ENCODE measurements at regions not wholly inside any gene's neighbourhood (a gene's known extent, or its start where the extent isn't known, plus 50 kb on each side); places are given as distances from the start of the nearest gene placed in this dataset.

DNA sequence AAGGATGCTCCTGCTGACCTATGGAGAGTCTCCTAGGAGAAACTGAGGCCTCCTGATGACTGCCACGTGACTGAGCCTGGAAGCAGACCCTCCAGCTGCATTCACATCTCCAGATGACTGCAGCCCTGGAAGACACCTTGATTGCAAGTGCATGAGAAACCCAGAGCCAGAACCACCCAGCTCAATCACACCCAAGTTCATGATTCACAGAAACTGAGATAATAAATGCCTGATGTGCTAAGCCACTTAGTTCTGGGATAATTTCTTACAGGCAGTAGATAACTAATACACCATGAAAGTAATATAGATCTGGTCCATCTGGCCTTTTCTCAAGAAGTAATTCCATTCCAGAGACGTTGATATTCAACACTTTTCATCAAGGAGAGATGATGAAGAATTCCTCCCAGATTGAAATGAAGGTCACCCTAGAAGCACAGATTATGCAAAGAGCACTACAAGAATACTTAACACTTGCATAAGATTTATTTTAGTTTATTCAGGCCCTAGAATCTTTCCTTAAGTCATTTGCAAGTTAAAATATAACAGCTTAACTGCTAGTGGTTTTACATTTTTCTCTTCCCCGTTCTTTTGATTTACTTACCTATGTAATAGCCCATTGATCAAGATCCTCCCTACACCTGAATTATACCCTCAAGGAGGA, 208.2 kb upstream of the INHBA start:
- no peak for DNase-seq

DNA sequence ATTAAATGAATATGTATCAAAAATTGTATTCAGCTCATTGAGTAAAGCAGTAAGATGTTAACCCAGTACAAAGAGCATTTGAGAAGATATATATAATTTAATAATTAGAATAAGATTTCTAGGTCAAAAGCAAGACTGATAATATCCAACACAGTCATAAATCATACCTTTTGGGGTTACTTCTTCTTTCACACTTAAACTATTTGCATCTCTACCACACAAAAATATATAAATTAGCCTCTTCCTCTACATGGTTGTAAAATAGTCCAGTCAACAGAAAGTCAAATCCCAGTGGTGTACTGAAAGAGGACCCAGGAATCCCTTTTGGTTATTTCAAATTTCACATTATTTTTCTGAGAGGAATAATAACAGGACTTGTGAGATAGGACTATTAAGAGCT, 204.6 kb upstream of the INHBA start:
- DNase-seq, result no peak

DNA sequence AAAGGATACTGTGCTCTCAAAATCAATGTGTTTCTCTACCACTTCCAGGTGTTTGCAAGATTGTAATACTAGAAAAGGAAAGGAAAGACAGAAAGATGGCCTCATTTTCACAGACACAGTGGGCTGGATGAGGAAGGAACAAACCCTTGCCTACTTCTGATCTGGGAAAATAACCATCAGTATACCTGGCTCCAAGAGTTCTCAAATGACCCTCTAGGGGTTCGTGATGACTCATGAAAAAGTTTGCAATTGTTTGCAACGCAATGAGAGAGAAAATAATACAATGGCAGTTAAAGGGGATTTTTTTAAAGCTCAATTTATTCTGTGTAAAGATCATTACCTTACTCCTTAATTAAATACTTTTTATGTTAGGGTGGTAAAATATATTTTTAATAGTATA, 197.6 kb upstream of the INHBA start:
- no peak for DNase-seq

DNA sequence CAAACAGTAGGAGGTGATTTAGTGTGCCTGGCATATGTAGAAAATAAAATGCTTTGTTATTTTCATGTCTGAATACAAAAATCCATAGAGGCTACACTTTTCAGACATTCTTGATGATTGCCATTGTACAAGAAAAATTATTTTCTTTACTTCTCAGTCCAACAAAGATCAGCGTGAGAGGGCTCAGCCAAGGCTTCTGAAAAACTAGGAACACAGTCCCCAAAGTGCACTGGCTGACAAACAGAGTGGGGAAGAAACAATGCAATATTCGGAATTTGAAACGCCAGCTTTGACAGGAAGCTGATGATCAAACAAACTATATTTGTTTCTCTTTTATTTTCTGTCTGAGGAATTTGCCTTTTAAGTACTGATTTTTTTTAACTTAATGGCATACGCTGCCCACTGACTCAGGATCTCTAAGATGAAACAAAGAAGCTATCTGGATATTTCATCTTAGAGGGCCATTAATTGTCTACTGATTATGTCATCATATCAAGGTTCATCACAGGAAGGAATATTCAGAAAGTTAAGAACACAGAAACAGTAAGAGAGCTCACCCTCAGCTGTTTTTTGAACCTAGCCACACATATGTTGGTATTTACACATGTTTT, 197.0 kb upstream of the INHBA start:
- no peak for DNase-seq

DNA sequence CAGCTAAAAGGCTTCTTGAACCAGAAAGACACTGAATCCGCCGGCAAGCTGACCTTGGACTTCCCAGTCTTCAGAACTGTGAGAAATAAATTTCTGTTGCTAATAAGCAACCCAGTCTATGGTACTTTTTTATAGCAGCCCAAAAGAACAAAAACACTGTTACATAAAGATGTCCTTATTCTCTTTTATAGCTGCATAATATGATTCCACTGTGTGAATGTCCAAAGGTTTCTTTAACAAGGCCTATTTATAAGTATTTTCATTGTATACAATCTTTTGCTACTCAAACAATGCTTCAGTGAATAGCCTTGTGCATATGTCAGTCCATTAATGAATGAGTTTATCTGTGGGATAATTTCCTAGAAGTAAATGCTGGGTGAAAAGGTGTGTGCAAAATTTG, 190.8 kb upstream of the INHBA start:
- DNase-seq, result no peak

DNA sequence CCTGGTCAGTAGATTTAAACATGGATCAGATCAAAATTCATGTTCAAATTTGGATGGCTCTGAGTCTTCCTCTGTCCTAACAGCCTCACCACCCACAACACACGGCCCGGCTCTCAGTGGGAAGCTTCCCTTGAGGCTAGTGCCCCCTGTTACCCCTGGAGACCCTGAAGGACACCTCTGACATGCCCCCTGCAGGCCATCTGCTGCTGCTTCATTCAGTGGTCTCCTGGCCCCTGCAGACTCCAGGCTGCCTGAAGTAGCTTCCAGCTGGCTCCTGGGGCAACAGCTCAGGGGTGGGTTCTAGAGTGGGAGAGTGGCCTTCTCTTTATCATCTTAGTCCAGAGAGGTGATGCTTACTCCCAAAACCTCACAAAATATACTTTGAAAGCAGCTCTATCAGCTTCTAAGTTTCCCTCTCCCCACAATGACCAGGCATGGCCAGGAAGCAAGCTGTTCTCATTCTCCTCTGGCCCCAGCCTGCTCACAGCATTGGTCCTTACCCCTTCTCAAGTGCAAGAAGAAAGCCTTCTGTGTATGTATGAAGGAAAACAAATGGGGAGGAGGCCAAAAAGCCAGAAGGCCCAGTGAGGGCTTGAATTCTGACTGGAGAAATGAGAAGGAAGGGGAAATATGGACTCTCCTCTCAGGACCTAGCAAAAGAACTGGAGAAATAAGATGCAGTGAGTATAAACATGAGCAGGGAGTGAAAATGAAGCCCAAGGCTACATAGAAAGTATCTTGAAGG, 189.6 kb upstream of the INHBA start:
- no peak for DNase-seq

DNA sequence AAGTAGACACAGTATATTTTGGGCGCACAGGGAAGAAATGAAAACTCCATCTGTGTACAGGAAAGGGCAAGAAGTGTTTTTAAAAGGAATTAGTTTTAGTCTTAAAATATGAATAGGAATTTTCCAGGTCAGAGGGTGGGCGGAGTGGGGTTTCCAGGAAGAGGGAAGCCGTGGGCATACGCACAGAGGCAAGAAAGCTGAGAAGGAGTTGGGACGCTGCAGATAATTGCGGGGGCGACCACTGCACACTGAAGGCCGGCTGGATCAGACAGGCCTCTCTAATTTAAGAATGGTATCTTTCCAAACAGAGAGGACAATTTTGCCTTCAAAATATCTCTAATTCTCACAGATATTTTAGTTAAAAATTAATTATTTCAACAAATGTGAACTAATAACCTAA, 189.1 kb upstream of the INHBA start:
- DNase-seq, result no peak

DNA sequence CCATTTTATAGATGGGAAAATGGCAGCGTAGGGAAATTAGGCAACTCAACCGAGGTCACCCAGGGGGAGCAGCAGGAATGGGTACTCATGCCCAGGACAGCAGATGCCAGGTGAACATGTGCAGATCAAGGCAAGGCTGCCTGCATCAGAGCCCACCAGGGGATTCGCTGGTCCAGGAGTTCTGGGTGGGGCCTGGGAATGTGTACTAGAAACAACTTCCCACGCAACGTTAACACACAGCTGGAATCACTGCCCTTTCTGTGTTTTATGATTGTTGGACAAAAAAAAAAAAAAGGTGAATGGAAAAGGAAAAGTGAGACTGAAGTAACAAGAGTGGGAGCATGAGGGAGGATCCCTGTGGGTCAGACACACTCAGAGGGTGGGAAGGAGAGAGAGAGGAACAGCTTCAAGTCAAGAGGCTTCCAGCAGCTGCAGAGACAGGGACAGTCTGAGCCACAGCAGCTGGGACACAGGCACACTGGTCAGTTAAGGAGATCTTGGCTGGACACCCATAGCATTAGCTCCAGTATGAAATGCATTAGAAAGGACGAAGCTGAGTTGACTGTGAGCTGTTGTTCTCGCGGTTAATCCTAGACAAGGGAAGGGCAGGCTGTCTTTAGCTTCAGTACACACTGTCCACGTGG, 187.9 kb upstream of the INHBA start:
- DNase-seq, result no peak

DNA sequence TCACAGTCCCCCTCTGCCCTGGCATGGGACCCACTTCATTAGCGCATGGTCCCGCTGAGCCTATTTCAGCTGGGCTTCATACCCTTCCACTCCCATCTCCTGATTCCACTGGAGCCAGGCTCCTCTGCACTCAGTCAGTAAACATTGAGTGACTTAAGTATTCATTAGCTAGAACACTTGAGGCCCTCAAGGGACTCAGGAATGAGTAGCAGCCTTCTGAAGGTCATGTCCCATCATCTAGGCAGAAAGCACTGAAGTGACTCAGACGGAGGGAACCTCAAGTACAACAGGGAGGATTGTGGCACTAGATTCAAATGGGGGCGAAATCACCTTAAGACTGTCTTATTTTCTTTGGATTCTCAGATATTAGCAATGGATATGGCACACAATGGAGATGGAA, 186.6 kb upstream of the INHBA start:
- no peak for DNase-seq

DNA sequence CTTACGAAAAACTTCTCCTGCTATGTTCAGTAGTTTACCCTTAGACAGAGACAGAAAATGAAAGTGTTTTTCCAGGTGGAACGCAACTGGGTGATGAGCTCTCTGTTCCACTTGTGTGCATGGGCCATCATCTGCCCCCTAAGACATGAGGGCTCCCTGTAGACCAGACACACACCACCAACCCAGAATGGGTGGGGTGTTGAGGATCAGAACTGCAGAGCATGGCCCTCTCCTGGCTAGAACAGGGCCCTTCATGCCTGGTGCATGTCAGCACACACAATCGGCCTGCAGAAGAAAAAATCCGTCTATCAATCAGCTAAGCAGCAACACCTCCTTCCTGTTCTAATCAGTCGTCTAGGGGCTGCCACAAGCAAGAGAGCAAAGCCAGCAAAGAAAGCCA, 186.2 kb upstream of the INHBA start:
- DNase-seq, result no peak

DNA sequence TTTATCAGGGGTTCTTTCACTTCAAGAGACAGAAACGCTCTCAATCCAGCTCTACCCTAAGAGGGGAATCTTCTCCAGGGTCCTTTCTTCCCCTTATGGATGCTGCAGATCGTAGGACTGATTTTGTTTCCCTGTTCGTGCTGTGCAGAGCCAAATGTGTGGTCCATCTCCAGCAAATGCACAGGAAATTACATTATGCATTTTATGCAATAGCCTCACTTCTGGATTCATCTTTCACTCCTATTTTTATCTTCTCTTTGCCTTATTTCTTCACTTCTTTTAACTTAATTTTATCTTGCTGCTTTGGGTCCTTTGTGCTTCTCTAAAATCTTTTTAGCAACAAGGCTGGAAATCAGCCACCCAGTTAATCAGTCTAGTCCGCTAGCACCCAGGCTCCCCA, 184.5 kb upstream of the INHBA start:
- DNase-seq, result no peak

DNA sequence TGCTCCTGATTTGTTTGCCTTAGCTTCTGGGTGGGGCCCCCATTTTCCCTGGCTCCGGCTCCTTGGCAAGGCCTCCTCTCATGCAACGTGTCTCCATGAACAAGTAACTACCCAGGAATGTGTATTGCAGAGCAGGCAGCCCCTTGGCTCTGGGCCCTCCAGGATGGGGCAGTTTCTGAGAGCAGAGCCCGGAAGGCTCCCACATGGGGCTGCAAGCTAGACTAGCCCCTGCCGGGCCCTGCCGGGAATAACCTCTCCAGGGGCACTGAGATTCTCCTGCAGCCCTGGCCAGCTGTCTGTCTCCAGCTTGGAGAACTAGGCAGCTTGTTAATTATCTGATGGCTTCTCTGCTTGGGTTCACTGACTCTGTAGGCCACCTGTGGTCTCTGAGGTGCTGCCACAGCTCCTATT, 184.0 kb upstream of the INHBA start:
- DNase-seq, result no peak

DNA sequence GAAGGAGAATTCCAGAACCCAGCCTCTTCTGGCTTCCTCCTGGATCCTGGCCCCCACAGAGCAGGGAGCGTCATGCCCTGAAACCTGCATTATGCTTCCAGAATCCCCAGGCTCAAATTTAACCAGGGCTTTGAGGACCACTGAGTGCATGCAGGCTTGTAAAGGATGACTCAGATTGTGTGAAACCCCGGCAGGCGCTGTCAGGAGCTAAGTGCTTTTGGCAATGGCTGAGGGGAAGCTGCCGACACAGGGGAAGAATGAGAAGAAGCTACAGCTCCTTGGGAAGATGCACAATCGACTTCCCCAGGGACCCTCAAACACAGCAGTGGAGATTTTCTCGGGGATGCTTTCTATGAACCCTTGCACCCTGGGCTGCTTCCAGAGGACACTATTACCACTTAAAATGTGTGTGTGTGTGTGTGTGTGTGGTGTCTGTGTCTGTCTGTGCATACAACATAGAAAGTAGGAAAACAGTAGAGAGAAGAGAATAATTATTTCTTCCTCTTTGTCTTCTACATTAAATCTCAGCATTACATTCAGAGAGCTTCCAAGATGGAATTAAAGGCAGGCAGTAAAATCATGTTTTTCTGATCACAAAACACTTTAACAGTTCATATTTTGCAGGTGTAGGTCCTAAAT, 183.5 kb upstream of the INHBA start:
- no peak for DNase-seq

DNA sequence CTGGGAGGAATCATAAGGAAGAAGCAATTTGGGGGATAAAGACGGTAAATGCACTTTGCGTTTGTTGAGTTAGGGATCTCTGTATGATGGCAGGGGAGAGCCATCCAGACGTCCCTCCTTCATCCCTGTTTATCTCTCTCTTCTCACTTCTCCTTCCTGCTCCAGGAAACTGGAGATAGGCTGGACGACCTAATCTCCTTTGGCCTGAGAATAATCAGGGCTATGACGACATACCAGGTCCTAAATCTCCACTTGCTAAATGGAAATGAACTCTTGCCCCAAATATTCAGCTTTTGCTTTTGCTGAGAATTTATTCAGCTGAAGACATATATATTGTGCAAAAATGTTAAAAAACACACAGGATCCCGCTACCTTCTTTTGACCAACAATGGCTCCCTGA, 182.9 kb upstream of the INHBA start:
- DNase-seq, result no peak

DNA sequence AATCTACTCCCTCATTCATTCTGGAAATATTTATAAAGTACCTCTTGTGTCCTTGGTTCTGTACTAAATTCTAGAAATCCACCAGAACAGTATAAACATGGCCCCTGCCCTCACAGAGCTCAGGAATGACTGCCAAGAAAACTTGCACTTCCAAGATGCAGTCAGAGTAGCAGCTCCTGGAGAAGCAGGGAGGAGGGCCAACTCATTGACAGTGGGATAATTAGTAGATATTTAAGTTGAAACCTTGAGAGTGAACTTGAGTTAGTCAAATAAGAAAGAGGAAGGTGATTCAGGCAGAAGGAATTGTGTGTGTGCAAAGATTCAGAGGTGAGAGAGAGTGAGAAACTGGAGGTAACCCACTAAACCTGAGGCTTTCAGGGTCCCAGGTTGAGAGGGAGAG, 182.2 kb upstream of the INHBA start:
- DNase-seq, result no peak

DNA sequence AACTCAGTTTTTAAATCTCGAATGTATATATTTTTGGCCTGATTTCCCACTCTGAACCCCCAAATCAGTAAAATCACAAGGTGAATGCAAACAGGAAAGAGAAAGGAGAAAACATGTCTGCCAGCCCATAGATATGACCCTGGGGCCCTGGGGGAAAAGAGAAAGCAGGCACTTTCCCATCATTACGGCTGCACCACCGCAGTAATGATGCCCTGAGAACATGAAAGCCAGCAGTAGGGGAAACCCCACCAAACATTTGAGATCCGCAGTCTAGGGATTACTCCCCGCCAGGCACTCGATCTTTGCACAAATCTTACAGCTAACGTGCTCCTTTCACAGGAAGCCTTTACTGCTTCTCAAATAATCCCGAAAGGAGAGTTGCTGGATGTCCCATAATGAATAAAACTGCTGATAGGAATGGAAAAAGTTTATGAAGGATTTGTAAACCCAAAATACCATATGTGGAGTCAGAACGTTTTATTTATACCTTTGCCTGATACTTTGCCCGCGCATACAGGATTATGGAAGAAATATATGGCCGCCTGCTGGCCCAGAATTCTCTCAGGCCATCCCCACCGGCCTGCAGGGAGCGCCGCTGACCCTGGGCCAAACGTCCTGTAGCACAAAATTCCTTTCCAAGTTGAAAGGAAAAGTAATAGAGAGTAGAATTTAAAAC, 180.0 kb upstream of the INHBA start:
- DNase-seq, result no peak

DNA sequence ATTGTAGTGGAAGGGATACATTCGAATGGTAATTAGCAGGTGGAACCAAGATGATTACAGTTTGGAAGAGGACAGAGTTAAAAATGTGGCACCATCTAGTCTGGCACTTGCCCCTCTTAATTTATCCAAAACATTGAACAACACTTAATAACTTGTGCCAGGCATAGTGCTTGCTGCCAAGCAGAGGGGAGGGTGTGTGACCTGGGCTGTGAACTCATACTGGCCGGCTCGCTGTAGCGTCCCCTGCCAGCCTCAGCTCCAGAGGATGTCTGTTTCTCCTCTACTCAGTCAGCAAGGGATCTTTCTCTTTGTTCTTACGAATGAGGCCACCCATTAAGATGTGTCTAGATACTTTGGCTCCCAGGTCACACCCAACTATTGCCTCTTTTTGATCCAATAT, 179.4 kb upstream of the INHBA start:
- DNase-seq, result no peak

DNA sequence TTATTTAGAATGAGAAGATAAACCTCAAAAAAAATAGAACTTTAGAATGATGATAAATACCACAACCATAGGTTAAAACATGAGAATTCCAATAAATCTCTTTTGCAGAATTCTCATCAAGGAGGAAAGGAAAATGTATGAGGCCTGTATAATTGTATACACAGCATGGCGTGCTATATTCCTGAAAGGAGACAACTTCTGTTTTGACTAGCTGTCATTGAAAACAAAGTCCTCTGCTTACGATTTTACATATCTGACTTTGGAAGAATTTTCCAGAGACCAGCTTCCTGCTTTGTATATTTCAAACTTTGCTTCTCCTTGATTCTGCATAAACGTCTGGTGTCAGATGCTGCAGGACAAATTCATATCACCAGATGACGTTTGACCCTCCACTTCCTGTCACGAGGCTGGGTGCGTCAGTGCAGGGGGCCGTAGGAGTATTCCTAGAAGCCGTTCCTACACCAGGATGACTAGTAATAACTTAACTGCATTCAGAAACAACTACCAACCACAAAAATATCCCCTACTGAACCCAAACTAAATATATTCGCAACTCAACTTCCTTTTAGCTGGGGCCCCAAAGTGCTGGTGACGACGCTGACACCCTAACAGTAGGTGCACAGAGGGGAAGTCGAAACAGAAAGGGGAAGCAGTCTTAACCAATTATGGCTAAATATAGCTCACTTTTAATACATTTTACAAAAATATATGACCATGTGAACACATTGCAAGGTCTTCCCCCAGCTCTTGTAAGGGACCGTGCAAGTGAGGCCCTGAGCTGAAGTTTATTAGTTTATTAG, 178.6 kb upstream of the INHBA start:
- peak; percentile 74 for DNase-seq

DNA sequence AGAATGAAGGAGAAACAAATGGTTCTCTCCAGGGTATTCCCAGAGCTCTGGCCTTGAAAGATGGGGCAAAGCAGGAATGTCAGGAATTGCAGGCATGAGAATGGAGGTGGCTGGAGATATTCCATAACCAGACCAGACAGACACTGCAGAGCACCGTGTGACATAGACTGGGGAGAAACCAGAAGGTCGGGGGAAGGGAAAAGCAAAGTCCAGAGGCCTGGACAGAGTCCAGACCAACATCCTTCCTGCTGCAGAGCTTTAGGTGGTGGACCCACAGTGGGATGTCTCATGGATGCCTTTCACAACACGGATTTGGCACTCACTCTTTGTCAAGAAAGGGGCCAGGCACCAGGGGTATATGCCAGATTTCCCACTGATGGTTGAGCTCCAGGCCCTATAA, 177.2 kb upstream of the INHBA start:
- DNase-seq, result no peak

DNA sequence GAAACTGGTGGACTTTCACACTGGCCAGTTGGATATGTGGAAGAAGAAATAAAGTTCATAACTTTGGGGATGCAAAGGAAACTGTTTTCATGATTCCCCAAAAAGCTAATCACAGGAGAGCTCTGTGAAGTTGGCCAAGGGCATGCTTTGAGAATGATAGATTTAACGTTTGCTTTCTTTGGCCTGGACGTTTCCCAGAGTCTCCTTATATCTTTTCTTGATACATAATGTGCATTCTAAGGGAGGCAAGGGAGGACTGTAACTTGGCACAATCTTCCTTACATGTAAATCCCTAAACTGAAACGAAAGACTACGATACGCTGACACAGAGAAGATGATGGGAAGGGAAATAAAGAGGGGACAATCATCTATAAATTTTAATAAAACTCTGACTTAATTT, 176.5 kb upstream of the INHBA start:
- no peak for DNase-seq

DNA sequence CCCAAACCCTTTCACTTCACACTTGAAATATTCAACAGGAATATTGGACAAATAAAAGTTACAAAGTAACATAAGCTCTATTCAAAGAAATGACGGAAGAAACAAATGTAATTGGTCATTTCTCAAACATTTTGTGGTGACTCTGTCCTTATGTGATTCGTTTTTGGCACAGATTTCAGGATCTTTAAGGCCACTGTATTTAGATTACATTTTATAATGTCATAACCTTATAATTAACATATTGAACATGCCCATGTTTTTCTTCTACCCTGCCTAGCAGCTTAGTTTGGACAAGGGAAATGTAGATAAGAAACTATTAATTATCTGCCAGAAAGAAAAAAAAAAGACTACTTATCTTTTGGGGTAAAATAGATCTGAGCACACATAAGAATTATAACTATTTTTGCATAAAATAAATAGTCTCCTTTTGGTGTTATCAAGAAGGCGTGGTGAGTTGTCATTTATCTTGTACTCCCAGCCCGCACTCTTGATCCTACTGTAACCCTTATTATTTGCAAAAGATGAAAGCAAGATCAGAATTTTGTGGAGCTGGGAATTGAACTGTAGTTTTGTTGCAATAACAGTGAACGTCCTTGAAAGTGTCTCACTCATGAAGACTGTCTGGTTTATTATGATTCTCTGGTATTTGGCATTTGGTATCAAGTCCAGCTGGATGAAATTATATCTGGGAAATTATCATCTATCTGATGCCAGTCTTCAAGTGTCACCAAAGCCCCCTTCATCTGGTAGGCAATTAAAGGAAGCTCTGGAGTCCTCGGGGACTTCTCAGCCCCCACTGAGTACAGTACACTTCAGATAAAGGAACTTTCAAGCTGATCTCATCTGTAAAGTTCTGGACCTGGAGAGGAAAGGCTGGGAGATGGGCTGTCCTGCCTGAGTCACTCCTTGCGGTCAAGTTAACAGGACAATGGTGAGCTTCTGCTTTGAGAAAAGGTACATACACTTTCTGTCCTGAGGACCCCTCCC, 175.7 kb upstream of the INHBA start:
- DNase-seq, result no peak

All from CD4-positive, alpha-beta T cell treated with Interleukin-12 subunit alpha and Interleukin-12 subunit beta, for 1 hour (primary cell).